HL-60 (cell line): ENCODE measurements at regions not wholly inside any gene's neighbourhood (a gene's known extent, or its start where the extent isn't known, plus 50 kb on each side); places are given as distances from the start of the nearest gene placed in this dataset.

Experiments
- DNase-seq, 2 experiments: peaks; one replicate each; pipeline ENCODE4 v3.0.0-alpha.2; 2010 to 2020; ENCODE audit warnings: low read depth in 1 of 2, low spot score in 1 of 2
- H3K27ac ChIP-seq: fragments of 250-450 bp; sonication (Bioruptor Pico); replicated peaks from 2 replicates; pipeline ENCODE4 v1.5.1; 2020; ENCODE audit warnings: mild to moderate bottlenecking, moderate library complexity
- H3K27me3 ChIP-seq: fragments of 250-450 bp; sonication (Bioruptor Pico); 2 replicates; pipeline ENCODE4 v1.5.1; 2021; ENCODE audit warnings: mild to moderate bottlenecking, moderate library complexity; ENCODE audit not compliant: insufficient read depth, poor library complexity, severe bottlenecking
- H3K4me3 ChIP-seq: replicated peaks from 2 replicates; pipeline ENCODE4 v1.5.1; 2011; ENCODE audit warnings: mild to moderate bottlenecking, control low read depth, low read length; ENCODE audit not compliant: insufficient read depth
- CTCF ChIP-seq: IDR thresholded peaks from one replicate; pipeline ENCODE4 v1.5.1; 2011; ENCODE audit warnings: low read length, control low read depth, inconsistent platforms; ENCODE audit not compliant: insufficient read depth
- GABPA ChIP-seq: IDR thresholded peaks from 2 replicates; pipeline ENCODE4 v1.6.1; 2012; ENCODE audit warnings: low read depth
- POLR2AphosphoS5 ChIP-seq: IDR thresholded peaks from 2 replicates; pipeline ENCODE4 v1.6.1; 2012; ENCODE audit warnings: low read depth
- REST ChIP-seq: IDR thresholded peaks from 2 replicates; pipeline ENCODE4 v1.6.1; 2012; ENCODE audit warnings: low read depth; ENCODE audit not compliant: insufficient replicate concordance
- SPI1 ChIP-seq: IDR thresholded peaks from 2 replicates; pipeline ENCODE4 v1.6.1; 2012; ENCODE audit warnings: low read depth, mild to moderate bottlenecking, borderline replicate concordance

- Histone ChIP-seq H3K27me3 (no peaks in the 10 kb centered on the region), H3K27ac (no peak overlapping the region), H3K4me3 (no peak overlapping the region)
- TF ChIP-seq CTCF (no peak), REST (no peak), POLR2AphosphoS5 (no peak), SPI1 (no peak), GABPA (no peak)
- DNase-seq, result no peak
Observed at GRCh38 chr1:70819785-70820184, 227.8 kb downstream of the PTGER3 start.

GRCh38 chr1:70820396-70820795 is 227.2 kb downstream of the PTGER3 start:
- DNase-seq, result no peak
- Histone ChIP-seq H3K27ac (no peak overlapping the region), H3K4me3 (no peak overlapping the region), H3K27me3 (no peaks in the 10 kb centered on the region)
- TF ChIP-seq CTCF, result no peak
- TF ChIP-seq GABPA, result no peak
- TF ChIP-seq REST, result no peak
- no peak for TF ChIP-seq POLR2AphosphoS5
- TF ChIP-seq SPI1, result no peak

GRCh38 chr1:70820995-70821394 is 226.6 kb downstream of the PTGER3 start:
- no peak overlapping the region for H3K27ac ChIP-seq
- DNase-seq, result no peak
- no peaks in the 10 kb centered on the region for H3K27me3 ChIP-seq
- TF ChIP-seq GABPA (no peak), CTCF (no peak), SPI1 (no peak)
- H3K4me3 ChIP-seq, result no peak overlapping the region

GRCh38 chr1:70826428-70826827 is 221.2 kb downstream of the PTGER3 start:
- no peaks in the 10 kb centered on the region for H3K27me3 ChIP-seq
- H3K4me3 ChIP-seq, result no peak overlapping the region
- no peak overlapping the region for H3K27ac ChIP-seq
- TF ChIP-seq SPI1 (no peak), CTCF (no peak)
- no peak for DNase-seq
